CD4-positive, alpha-beta T cell treated with Interferon alpha-2 for 1 hour (primary cell): ENCODE measurements at regions not wholly inside any gene's neighbourhood (a gene's known extent, or its start where the extent isn't known, plus 50 kb on each side); places are given as distances from the start of the nearest gene placed in this dataset.
"Not testable (repeated sequence)": the region's sequence is repeated elsewhere in the genome, so short reads cannot be mapped to it uniquely, and the experiment has no call there.

Experiments
- DNase-seq, 2 donors: peaks; one replicate each; pipeline ENCODE4 v3.0.0-alpha.2; 2020 to 2022

GRCh38 chr16:46387720-46388119 lies 233.5 kb downstream of the SHCBP1 start:
- DNase-seq = peak; percentile 64 to 84

GRCh38 chr16:46386805-46387620 lies 234.2 kb downstream of the SHCBP1 start:
- peak; percentile 18 to 76 for DNase-seq

GRCh38 chr16:46386110-46386771 lies 234.9 kb downstream of the SHCBP1 start:
- peak in 1 of 2 donors; percentile 58 for DNase-seq

DNA sequence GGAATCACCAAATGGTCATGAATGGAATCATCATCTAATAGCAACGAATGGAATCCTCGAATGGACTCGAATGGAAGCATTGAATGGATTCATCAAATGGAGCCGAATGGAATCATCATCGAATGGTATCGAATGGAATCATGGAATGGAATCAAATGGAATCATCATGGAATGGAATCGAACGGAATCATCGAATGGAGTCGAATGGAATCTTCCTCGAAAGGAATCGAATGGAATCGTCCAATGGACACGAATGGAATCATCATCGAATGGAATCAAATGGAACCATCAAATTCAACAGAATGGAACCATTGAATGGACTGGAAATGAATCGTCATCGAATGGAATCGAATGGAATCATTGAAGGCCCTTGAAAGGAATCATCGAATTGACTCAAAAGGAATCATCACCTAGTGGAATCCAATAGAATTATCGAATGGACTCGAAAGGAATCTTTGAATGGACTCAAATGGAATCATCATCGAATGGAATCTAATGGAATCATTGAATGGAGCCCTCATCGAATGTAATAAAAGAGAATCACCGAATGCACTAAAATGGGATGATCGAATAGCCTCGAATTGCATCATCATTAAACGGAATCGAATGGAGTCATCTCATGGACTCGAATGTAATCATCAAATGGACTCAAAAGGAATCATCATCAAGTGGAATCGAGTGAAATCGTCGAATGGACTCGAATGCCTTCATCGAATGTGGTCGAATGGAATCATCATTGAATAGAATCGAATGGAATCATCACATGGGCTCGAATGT lies 236.7 kb downstream of the SHCBP1 start:
- peak; percentile 25 to 39 for DNase-seq

- DNase-seq = not testable (repeated sequence)
These were observed 237.6 kb downstream of the SHCBP1 start for GRCh38 chr16:46383581-46383980.

DNA sequence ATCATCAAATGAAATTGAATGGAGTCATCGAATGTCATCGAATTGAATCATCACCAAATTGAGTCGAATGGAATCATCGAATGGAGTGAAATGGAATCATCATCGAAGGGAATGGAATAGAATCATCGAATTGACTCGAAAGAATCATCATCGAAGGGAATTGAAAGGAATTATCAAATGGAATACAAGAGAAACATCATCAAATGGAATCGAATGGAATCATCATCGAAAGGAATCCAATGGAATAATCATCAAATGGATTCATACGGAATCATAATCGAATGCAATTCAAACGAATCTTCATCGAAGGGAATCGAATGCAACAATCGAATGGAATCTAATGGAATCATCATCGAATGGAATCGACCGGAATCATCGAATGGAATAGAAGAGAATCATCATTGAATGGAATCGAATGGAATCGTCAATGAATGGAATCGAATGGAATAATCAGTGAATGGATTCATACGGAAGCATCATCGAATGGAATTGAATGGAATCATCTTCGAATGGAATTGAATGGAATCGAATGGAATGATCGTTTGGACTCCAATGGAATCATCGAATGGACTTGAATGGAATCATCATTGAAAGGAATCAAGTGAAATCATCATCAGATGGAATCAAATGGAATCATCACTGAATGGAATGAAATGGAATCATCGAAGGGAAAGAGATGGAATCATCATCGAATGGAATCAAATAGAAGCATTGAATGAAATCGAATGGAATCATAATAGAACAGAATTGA lies 238.2 kb downstream of the SHCBP1 start:
- DNase-seq = not testable (repeated sequence)

DNA sequence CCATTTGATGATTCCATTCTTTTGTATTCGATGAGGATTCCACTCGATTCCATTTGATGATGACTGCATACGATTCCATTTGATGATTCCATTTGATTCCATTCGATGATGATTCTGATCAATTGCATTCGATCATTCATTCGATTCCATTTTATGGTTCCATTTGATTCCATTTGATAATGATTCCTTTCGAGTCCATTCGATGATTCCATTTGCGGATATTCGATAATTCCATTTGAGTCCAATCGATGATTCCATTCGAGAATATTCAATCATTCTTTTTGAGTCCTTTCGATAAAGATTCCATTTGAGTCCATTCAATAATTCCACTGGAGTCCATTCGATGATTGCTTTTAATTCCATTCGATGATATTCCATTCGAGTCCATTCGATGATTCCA lies 239.1 kb downstream of the SHCBP1 start:
- not testable (repeated sequence) for DNase-seq

- not testable (repeated sequence) for DNase-seq
These were observed 239.8 kb downstream of the SHCBP1 start for GRCh38 chr16:46381344-46381743.
